Stimulated activated CD4-positive, alpha-beta T cell treated with anti-CD3 and anti-CD28 coated beads, Interleukin-2, amount 100 ng/mL, for 24 hours (primary cell): ENCODE measurements at regions not wholly inside any gene's neighbourhood (a gene's known extent, or its start where the extent isn't known, plus 50 kb on each side); places are given as distances from the start of the nearest gene placed in this dataset.
"Not testable (repeated sequence)": the region's sequence is repeated elsewhere in the genome, so short reads cannot be mapped to it uniquely, and the experiment has no call there.

Experiments
- DNase-seq, 2 donors: peaks; one replicate each; pipeline ENCODE4 v3.0.0-alpha.2; 2020

- not testable (repeated sequence) for DNase-seq
Measured at GRCh38 chr10:45056806-45057205, 56.1 kb downstream of the ZNF22 start.

GRCh38 chr10:45058580-45058979, 57.9 kb downstream of the ZNF22 start:
- no peak for DNase-seq

GRCh38 chr10:45058992-45059561, 58.4 kb downstream of the ZNF22 start:
- no peak for DNase-seq

- DNase-seq, result no peak
Measured at GRCh38 chr10:45059632-45060031, 58.9 kb downstream of the ZNF22 start.

- DNase-seq, result no peak
Measured at GRCh38 chr10:45061982-45062381, 61.3 kb downstream of the ZNF22 start.

- DNase-seq, result no peak
Measured at GRCh38 chr10:45063591-45064231, 63.0 kb downstream of the ZNF22 start.

- no peak for DNase-seq
Measured at GRCh38 chr10:45064998-45065397, 64.3 kb downstream of the ZNF22 start.

GRCh38 chr10:45071043-45071813, 70.5 kb downstream of the ZNF22 start:
- DNase-seq, result no peak

GRCh38 chr10:45075216-45075615, 74.5 kb downstream of the ZNF22 start:
- DNase-seq, result no peak

GRCh38 chr10:45075826-45076380, 75.2 kb downstream of the ZNF22 start:
- DNase-seq, result no peak

GRCh38 chr10:45076891-45077290, 76.2 kb downstream of the ZNF22 start:
- DNase-seq, result no peak

GRCh38 chr10:45080331-45080730, 79.6 kb downstream of the ZNF22 start:
- no peak for DNase-seq

GRCh38 chr10:45082176-45082575, 81.5 kb downstream of the ZNF22 start:
- DNase-seq, result no peak

- DNase-seq, result no peak
Measured at GRCh38 chr10:45091968-45092367, 91.2 kb downstream of the ZNF22 start.

GRCh38 chr10:45093945-45094344, 93.2 kb downstream of the ZNF22 start:
- no peak for DNase-seq

GRCh38 chr10:45095286-45095685, 94.6 kb downstream of the ZNF22 start:
- DNase-seq, result no peak

- no peak for DNase-seq
Measured at GRCh38 chr10:45096001-45096400, 95.3 kb downstream of the ZNF22 start.

GRCh38 chr10:45100429-45100828, 99.7 kb downstream of the ZNF22 start:
- DNase-seq, result no peak

GRCh38 chr10:45104674-45105073, 104.0 kb downstream of the ZNF22 start:
- no peak for DNase-seq

- DNase-seq, result not testable (repeated sequence)
Measured at GRCh38 chr10:45105309-45105708, 104.6 kb downstream of the ZNF22 start.

GRCh38 chr10:45106236-45106856, 105.6 kb downstream of the ZNF22 start:
- no peak for DNase-seq

- no peak for DNase-seq
Measured at GRCh38 chr10:45111509-45111908, 110.8 kb downstream of the ZNF22 start.

- not testable (repeated sequence) for DNase-seq
Measured at GRCh38 chr10:45117940-45118339, 117.2 kb downstream of the ZNF22 start.
